IMR-90 (cell line): ENCODE measurements at regions not wholly inside any gene's neighbourhood (a gene's known extent, or its start where the extent isn't known, plus 50 kb on each side); places are given as distances from the start of the nearest gene placed in this dataset.

Experiments used
- ATAC-seq: fragments of 200-7000 bp; cut with Tn5 transposase; 2 replicates; pipeline ENCODE4 v1.9.1; 2020; ENCODE audit warnings: low read depth, mild to moderate bottlenecking, moderate library complexity
- BruUV-seq: library from RNA; stranded (reverse); fragments of 400-500 nt; replicated peaks from 2 replicates; lab custom pipeline; 2021; lab: Mats Ljungman, UMichigan
- CTCF ChIA-PET: fragments of 300-600 bp; formaldehyde crosslinking; extraction: SDS; loops from one replicate; lab custom pipeline; 2021; ENCODE audit warnings: antibody characterized with exemption; lab: Yijun Ruan, JAX
- POLR2A ChIA-PET: fragments of 300-600 bp; sonication (Branson Sonifier 250); formaldehyde crosslinking; loops from one replicate; lab custom pipeline; 2022; ENCODE audit warnings: antibody characterized with exemption; ENCODE audit not compliant: unreplicated experiment; lab: Charles Lee
- DNase-seq: peaks from one replicate; pipeline ENCODE4 v3.0.0; 2013
- H2AFZ ChIP-seq: replicated peaks from 2 replicates; pipeline ENCODE3; 2013; ENCODE audit warnings: low read length, mild to moderate bottlenecking; ENCODE audit not compliant: poor library complexity
- H2AK5ac ChIP-seq: 2 replicates; pipeline ENCODE4 v1.6.1; 2013; ENCODE audit warnings: low read depth, low read length, inconsistent platforms
- H2AK9ac ChIP-seq: replicated peaks from 2 replicates; pipeline ENCODE3; 2013; ENCODE audit warnings: mild to moderate bottlenecking, low read depth, low read length, moderate library complexity; ENCODE audit not compliant: poor library complexity
- H2BK120ac ChIP-seq: 2 replicates; pipeline ENCODE4 v1.6.1; 2013; ENCODE audit warnings: low read depth, low read length, inconsistent platforms
- H2BK15ac ChIP-seq: 3 replicates; pipeline ENCODE4 v1.6.1; 2013; ENCODE audit warnings: low read depth, low read length, inconsistent platforms
- H2BK20ac ChIP-seq: 2 replicates; pipeline ENCODE4 v1.6.1; 2013; ENCODE audit warnings: low read depth, mild to moderate bottlenecking, inconsistent platforms, low read length, moderate library complexity
- H2BK5ac ChIP-seq: 2 replicates; pipeline ENCODE4 v1.6.1; 2013; ENCODE audit warnings: mild to moderate bottlenecking, low read depth, low read length, inconsistent platforms; ENCODE audit not compliant: poor library complexity, severe bottlenecking
- H3K14ac ChIP-seq: replicated peaks from 2 replicates; pipeline ENCODE4 v1.6.1; 2013; ENCODE audit warnings: low read depth, low read length, inconsistent platforms
- H3K18ac ChIP-seq: 2 replicates; pipeline ENCODE4 v1.6.1; 2013; ENCODE audit warnings: low read depth, low read length, control low read depth
- H3K23ac ChIP-seq: 2 replicates; pipeline ENCODE4 v1.6.1; 2013; ENCODE audit warnings: low read depth, low read length, inconsistent platforms
- H3K27ac ChIP-seq: 2 replicates; pipeline ENCODE4 v1.5.1; 2013; ENCODE audit warnings: mild to moderate bottlenecking, control low read depth, low read length; ENCODE audit not compliant: insufficient read depth
- H3K27me3 ChIP-seq: 2 replicates; pipeline ENCODE4 v1.6.1; 2013; ENCODE audit warnings: low read length; ENCODE audit not compliant: control insufficient read depth, insufficient read depth
- H3K36me3 ChIP-seq: 2 replicates; pipeline ENCODE4 v1.6.1; 2013; ENCODE audit warnings: low read length, mixed read lengths; ENCODE audit not compliant: control insufficient read depth, insufficient read depth
- H3K4ac ChIP-seq: 2 replicates; pipeline ENCODE4 v1.6.1; 2013; ENCODE audit warnings: low read depth, low read length, inconsistent platforms
- H3K4me1 ChIP-seq: 2 replicates; pipeline ENCODE4 v1.6.1; 2013; ENCODE audit warnings: low read length, mixed read lengths; ENCODE audit not compliant: control insufficient read depth, insufficient read depth
- H3K4me2 ChIP-seq: 2 replicates; pipeline ENCODE4 v1.6.1; 2013; ENCODE audit warnings: low read depth, mild to moderate bottlenecking, control low read depth, low read length, moderate library complexity
- H3K4me3 ChIP-seq: 2 replicates; pipeline ENCODE4 v1.5.1; 2013; ENCODE audit warnings: low read depth, mild to moderate bottlenecking, control low read depth, low read length, moderate library complexity; ENCODE audit not compliant: insufficient read depth
- H3K56ac ChIP-seq: 2 replicates; pipeline ENCODE4 v1.6.1; 2013; ENCODE audit warnings: low read length, inconsistent platforms; ENCODE audit not compliant: insufficient read depth; ENCODE audit errors: extremely low read depth
- H3K79me1 ChIP-seq, 2 experiments: 2 replicates each; pipeline ENCODE4 v1.6.1; 2013; ENCODE audit warnings: low read length in 2 of 2, inconsistent platforms in 1 of 2, low read depth in 1 of 2
- H3K9ac ChIP-seq: 2 replicates; pipeline ENCODE4 v1.6.1; 2013; ENCODE audit warnings: low read depth, low read length, control low read depth
- H3K9me1 ChIP-seq: 2 replicates; pipeline ENCODE4 v1.6.1; 2013; ENCODE audit warnings: low read length, inconsistent platforms; ENCODE audit not compliant: insufficient read depth
- H3K9me3 ChIP-seq: 2 replicates; pipeline ENCODE4 v1.6.1; 2013; ENCODE audit warnings: low read length; ENCODE audit not compliant: control insufficient read depth, insufficient read depth
- H4K20me1 ChIP-seq: 2 replicates; pipeline ENCODE4 v1.6.1; 2013; ENCODE audit warnings: low read length, inconsistent platforms; ENCODE audit not compliant: insufficient read depth
- H4K5ac ChIP-seq: 2 replicates; pipeline ENCODE4 v1.6.1; 2013; ENCODE audit warnings: mild to moderate bottlenecking, low read depth, low read length, control low read depth
- H4K8ac ChIP-seq, 2 experiments: 2 replicates each; pipeline ENCODE4 v1.6.1; 2013; ENCODE audit warnings: low read depth in 2 of 2, low read length in 2 of 2, control low read depth in 1 of 2, inconsistent platforms in 1 of 2
- H4K91ac ChIP-seq: 2 replicates; pipeline ENCODE4 v1.6.1; 2013; ENCODE audit warnings: low read depth, low read length, inconsistent platforms; ENCODE audit not compliant: insufficient read depth
- CHD1 ChIP-seq: IDR thresholded peaks from 2 replicates; pipeline ENCODE4 v1.6.1; 2012; ENCODE audit warnings: low read depth, low read length, improper control_type of control experiment
- RAD21 ChIP-seq: IDR thresholded peaks from 2 replicates; pipeline ENCODE4 v1.6.1; 2012; ENCODE audit warnings: low read length, improper control_type of control experiment
- SMC3 ChIP-seq: fragments of 150-350 bp; IDR thresholded peaks from 2 replicates; pipeline ENCODE4 v1.6.1; 2016; ENCODE audit warnings: low read depth, mild to moderate bottlenecking, antibody characterized with exemption, low read length, moderate library complexity
- WGBS, 2 experiments: methylation state at CpG; one replicate each; pipeline versions ENCODE4 v1.1.5 to v1.1.7; 2013; ENCODE audit warnings: missing lambda C conversion rate in 2 of 2; ENCODE audit not compliant: insufficient read length in 1 of 2; ENCODE audit errors: extremely low coverage in 2 of 2; 5-methylcytosine and 5-hydroxymethylcytosine counted together
- dilution Hi-C: fragments of 300-500 bp; cut with HindIII; formaldehyde crosslinking; loops from one replicate; pipeline ENCODE4 v1.14.3; 2018; ENCODE audit warnings: low sequenced_read_pairs; ENCODE audit not compliant: unreplicated experiment
- in situ Hi-C: fragments of 300-500 bp; cut with MboI; formaldehyde crosslinking; loops from 3 replicates; pipeline ENCODE4 v1.14.3; 2019; ENCODE audit warnings: low sequenced_read_pairs, inconsistent platforms, mixed read lengths
- intact Hi-C: fragments of 100-400 bp; cut with micrococcal nuclease; formaldehyde crosslinking; loops from 2 replicates; pipeline ENCODE4 v1.10.0; 2022

- WGBS, 2 experiments, result no CpG with 5 or more reads among the region's 1 CpG
- H3K4me3 ChIP-seq, result no peak overlapping the region
- no peak overlapping the region for H4K91ac ChIP-seq
- H2BK5ac ChIP-seq, result no peak overlapping the region
- no peak overlapping the region for H3K9ac ChIP-seq
- no peaks in the 10 kb centered on the region for H3K36me3 ChIP-seq
- H2AFZ ChIP-seq, result no peak overlapping the region
- no peak overlapping the region for H4K5ac ChIP-seq
- in situ Hi-C loops (no loop called here), intact Hi-C loops (no loop called here), dilution Hi-C loops (no loop called here)
- H3K23ac ChIP-seq, result no peak overlapping the region
- peaks cover 5% of the 10 kb centered on the region; the same call in 1 of the 2 replicates for H3K9me3 ChIP-seq
- H3K4me1 ChIP-seq, result no peaks in the 10 kb centered on the region
- no peak overlapping the region for H2BK120ac ChIP-seq
- no peaks in the 10 kb centered on the region for H3K9me1 ChIP-seq
- DNase-seq, result no peak
- no peak overlapping the region for H2AK9ac ChIP-seq
- H4K8ac ChIP-seq, result no peak overlapping the region
- TF ChIP-seq SMC3, result no peak
- no peak for TF ChIP-seq RAD21
- TF ChIP-seq CHD1, result no peak
- no peak overlapping the region for H3K14ac ChIP-seq
- H2AK5ac ChIP-seq, result no peak overlapping the region
- no peak overlapping the region for H3K4me2 ChIP-seq
- no peak for ATAC-seq
- ChIA-PET CTCF (no interaction called here), POLR2A (no interaction called here)
- no peak overlapping the region for H3K27ac ChIP-seq
- BruUV-seq, result no TSS peak
- H4K20me1 ChIP-seq, result no peaks in the 10 kb centered on the region
- no peak overlapping the region for H2BK15ac ChIP-seq
- no peaks in the 10 kb centered on the region for H3K27me3 ChIP-seq
- H3K56ac ChIP-seq, result no peak overlapping the region
- H3K18ac ChIP-seq, result no peak overlapping the region
- H3K79me1 ChIP-seq, result no peaks in the 10 kb centered on the region
- no peak overlapping the region for H3K4ac ChIP-seq
- H2BK20ac ChIP-seq, result no peak overlapping the region
Measured at GRCh38 chr1:73711089-73711488, 486.9 kb downstream of the LRRIQ3 start.
